ENCODE measurements at regions not wholly inside any gene's neighbourhood (a gene's known extent, or its start where the extent isn't known, plus 50 kb on each side); places are given as distances from the start of the nearest gene placed in this dataset.

DNA sequence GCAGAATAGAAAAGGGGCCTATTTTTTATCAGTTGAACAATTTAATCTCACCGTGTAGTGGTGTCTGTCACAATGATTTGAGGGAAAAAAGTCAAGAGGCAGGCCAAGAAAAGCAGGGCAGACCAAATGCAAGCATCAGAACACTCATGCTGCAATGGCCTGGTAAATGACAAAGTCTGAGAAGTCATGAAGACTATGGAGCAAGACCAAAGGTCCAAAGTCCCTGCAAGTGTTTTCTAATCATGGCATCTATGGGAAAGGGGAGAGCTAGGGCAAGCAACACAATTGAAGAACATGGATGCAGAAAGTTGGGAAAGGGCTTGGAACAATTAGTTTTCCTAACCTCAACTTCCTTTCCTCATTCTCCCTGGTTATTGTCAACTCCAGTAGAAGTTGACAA lies 147.7 kb upstream of the TLL1 start:
- no peak overlapping the region for H3K27ac ChIP-seq (ENCODE audit: low read depth, low read length, poor library complexity, severe bottlenecking)
- no peaks in the 10 kb centered on the region for H3K36me3 ChIP-seq (ENCODE audit: insufficient read depth, low read length, poor library complexity, severe bottlenecking)
- POLR2A ChIA-PET (ENCODE audit: low non-redundant PET): no interaction called here
- no peak overlapping the region for H3K4me3 ChIP-seq (ENCODE audit: low read depth, low read length, poor library complexity, severe bottlenecking)
- DNase-seq (ENCODE audit: low spot score): no peak
- CTCF ChIA-PET: no interaction called here
- peaks cover 5% of the 10 kb centered on the region for H3K4me1 ChIP-seq (ENCODE audit: insufficient read depth, low read length, poor library complexity, severe bottlenecking)
- intact Hi-C loops (cut with micrococcal nuclease; ENCODE audit: unreplicated experiment): no loop called here
- H3K27me3 ChIP-seq (replicated peaks; ENCODE audit: insufficient read depth, low read depth, low read length, poor library complexity): peaks cover 6% of the 10 kb centered on the region
- no TSS peak for BruUV-seq (replicated peaks)
- H3K9me3 ChIP-seq (ENCODE audit: low read depth, low read length, poor library complexity, severe bottlenecking): no peaks in the 10 kb centered on the region
- no peak for TF ChIP-seq CTCF (conservative IDR thresholded peaks at IDR 0.05; ENCODE audit: low read depth, low read length)
- TF ChIP-seq EZH2 (IDR thresholded peaks at IDR 0.05; ENCODE audit: borderline replicate concordance, low read depth, low read length, poor library complexity, severe bottlenecking): no peak

DNA sequence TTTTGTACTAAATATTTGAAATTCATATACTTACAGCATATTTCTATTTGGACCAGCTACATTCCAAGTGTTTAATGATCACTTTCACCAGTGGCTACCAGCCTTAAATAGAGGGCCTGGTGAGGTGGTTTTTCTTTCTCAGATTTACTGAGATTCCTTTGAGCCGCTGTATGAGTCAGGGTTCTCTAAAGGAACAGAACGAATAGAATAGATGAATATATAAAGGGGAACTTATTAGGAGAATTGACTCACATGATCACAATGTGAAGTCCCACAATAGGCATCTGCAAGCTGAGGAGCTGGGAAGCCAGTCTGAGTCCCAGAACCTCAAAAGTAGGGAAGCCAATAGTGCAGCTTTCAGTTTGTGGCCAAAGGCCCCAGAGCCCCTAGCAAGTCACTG lies 146.2 kb upstream of the TLL1 start:
- TF ChIP-seq EZH2 (IDR thresholded peaks at IDR 0.05; ENCODE audit: borderline replicate concordance, low read depth, low read length, poor library complexity, severe bottlenecking) (no peak), CTCF (conservative IDR thresholded peaks at IDR 0.05; ENCODE audit: low read depth, low read length) (no peak)
- Histone ChIP-seq H3K27ac (ENCODE audit: low read depth, low read length, poor library complexity, severe bottlenecking) (no peak overlapping the region), H3K9me3 (ENCODE audit: low read depth, low read length, poor library complexity, severe bottlenecking) (no peaks in the 10 kb centered on the region), H3K4me1 (ENCODE audit: insufficient read depth, low read length, poor library complexity, severe bottlenecking) (peaks cover 5% of the 10 kb centered on the region), H3K27me3 (replicated peaks; ENCODE audit: insufficient read depth, low read depth, low read length, poor library complexity) (peaks cover 3% of the 10 kb centered on the region), H3K4me3 (ENCODE audit: low read depth, low read length, poor library complexity, severe bottlenecking) (no peak overlapping the region), H3K36me3 (ENCODE audit: insufficient read depth, low read length, poor library complexity, severe bottlenecking) (no peaks in the 10 kb centered on the region)
- DNase-seq (ENCODE audit: low spot score): no peak
- intact Hi-C loops (cut with micrococcal nuclease; ENCODE audit: unreplicated experiment): no loop called here
- no TSS peak for BruUV-seq (replicated peaks)
- ChIA-PET POLR2A (ENCODE audit: low non-redundant PET) (no interaction called here), CTCF (no interaction called here)

DNA sequence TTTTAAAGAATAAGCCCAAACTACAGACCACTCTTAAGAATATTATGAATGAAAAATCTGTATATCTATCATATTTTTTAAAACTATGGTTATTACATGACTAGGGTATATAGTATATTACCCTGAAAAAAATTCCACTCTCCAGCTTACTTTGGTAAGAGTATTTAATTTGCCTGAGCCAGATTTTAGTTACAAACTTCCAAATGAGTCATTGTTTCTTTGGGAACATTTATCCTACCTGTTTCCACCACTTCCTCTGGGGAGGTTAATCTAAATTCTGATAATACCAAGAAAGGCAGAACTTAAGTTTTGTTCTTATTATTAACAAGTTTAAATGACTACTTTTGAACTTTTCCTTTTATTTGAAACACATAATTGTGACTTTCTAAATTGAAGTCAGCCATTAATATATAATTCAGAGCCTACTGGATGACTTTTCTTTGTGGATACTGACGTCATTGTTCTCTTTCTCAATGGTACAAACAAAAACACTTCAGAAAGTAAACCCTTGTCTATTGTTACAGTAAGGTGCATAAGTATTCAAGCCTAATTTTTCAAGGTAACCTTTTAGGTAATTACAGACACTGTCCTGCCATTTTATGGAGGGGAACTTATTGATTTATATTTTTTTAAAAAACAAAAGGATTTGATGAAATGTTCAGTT lies 135.6 kb upstream of the TLL1 start:
- BruUV-seq (replicated peaks): no TSS peak
- CTCF ChIA-PET: no interaction called here

More for the DNA sequence above, 135.6 kb upstream of the TLL1 start:
- intact Hi-C loops (cut with micrococcal nuclease; ENCODE audit: unreplicated experiment): no loop called here
- Histone ChIP-seq H3K9me3 (ENCODE audit: low read depth, low read length, poor library complexity, severe bottlenecking) (no peaks in the 10 kb centered on the region), H3K36me3 (ENCODE audit: insufficient read depth, low read length, poor library complexity, severe bottlenecking) (no peaks in the 10 kb centered on the region), H3K4me3 (ENCODE audit: low read depth, low read length, poor library complexity, severe bottlenecking) (no peak overlapping the region), H3K27me3 (replicated peaks; ENCODE audit: insufficient read depth, low read depth, low read length, poor library complexity) (no peaks in the 10 kb centered on the region), H3K4me1 (ENCODE audit: insufficient read depth, low read length, poor library complexity, severe bottlenecking) (peaks cover 24% of the 10 kb centered on the region), H3K27ac (ENCODE audit: low read depth, low read length, poor library complexity, severe bottlenecking) (no peak overlapping the region)
- POLR2A ChIA-PET (ENCODE audit: low non-redundant PET): no interaction called here
- DNase-seq (ENCODE audit: low spot score): no peak
- no peak for TF ChIP-seq EZH2 (IDR thresholded peaks at IDR 0.05; ENCODE audit: borderline replicate concordance, low read depth, low read length, poor library complexity, severe bottlenecking)
- no peak for TF ChIP-seq CTCF (conservative IDR thresholded peaks at IDR 0.05; ENCODE audit: low read depth, low read length)

Measured in A673 (cell line).